Parathyroid adenoma (tissue), 2 donors: ENCODE measurements at regions not wholly inside any gene's neighbourhood (a gene's known extent, or its start where the extent isn't known, plus 50 kb on each side); places are given as distances from the start of the nearest gene placed in this dataset.

Source experiments
- H2AFZ ChIP-seq: fragments of 300-600 bp; sonication (generic); one replicate; pipeline ENCODE4 v1.7.0; 2017; ENCODE audit warnings: antibody characterized with exemption, mild to moderate bottlenecking
- H3K27ac ChIP-seq: fragments of 300-600 bp; sonication (generic); one replicate; pipeline ENCODE4 v1.7.0; 2017
- H3K27me3 ChIP-seq: fragments of 300-600 bp; sonication (generic); one replicate; pipeline ENCODE4 v1.7.0; 2017; ENCODE audit warnings: low read length; ENCODE audit not compliant: control insufficient read depth, insufficient read depth
- H3K36me3 ChIP-seq: fragments of 300-600 bp; sonication (generic); one replicate; pipeline ENCODE4 v1.7.0; 2017; ENCODE audit warnings: low read length; ENCODE audit not compliant: control insufficient read depth, insufficient read depth
- H3K4me1 ChIP-seq: fragments of 300-600 bp; sonication (generic); one replicate; pipeline ENCODE4 v1.7.0; 2017; ENCODE audit warnings: control low read depth
- H3K4me2 ChIP-seq: fragments of 300-600 bp; sonication (generic); one replicate; pipeline ENCODE4 v1.7.0; 2017; ENCODE audit warnings: low read length
- H3K4me3 ChIP-seq: fragments of 300-600 bp; sonication (generic); one replicate; pipeline ENCODE4 v1.7.0; 2017; ENCODE audit warnings: low read depth, low read length
- H3K79me2 ChIP-seq: fragments of 300-600 bp; sonication (generic); one replicate; pipeline ENCODE4 v1.7.0; 2017; ENCODE audit warnings: control low read depth
- H3K9ac ChIP-seq: fragments of 300-600 bp; sonication (generic); one replicate; pipeline ENCODE4 v1.7.0; 2017; ENCODE audit warnings: mild to moderate bottlenecking
- H3K9me3 ChIP-seq: fragments of 300-600 bp; sonication (generic); one replicate; pipeline ENCODE4 v1.7.0; 2017; ENCODE audit warnings: low read length; ENCODE audit not compliant: control insufficient read depth
- CTCF ChIP-seq: fragments of 300-600 bp; sonication (generic); IDR thresholded peaks from one replicate; pipeline ENCODE4 v1.7.0; 2017; ENCODE audit warnings: antibody characterized with exemption, mild to moderate bottlenecking
- donor health status: primary hyperparathyroidism.

GRCh38 chr15:77696871-77697270, 64.2 kb upstream of the LINGO1 start:
- no peak overlapping the region for H3K27ac ChIP-seq
- H2AFZ ChIP-seq: no peak overlapping the region
- no peak overlapping the region for H3K4me3 ChIP-seq
- no peak overlapping the region for H3K4me2 ChIP-seq
- TF ChIP-seq CTCF: no peak
- no peaks in the 10 kb centered on the region for H3K79me2 ChIP-seq
- no peak overlapping the region for H3K9ac ChIP-seq
- no peaks in the 10 kb centered on the region for H3K4me1 ChIP-seq
- H3K9me3 ChIP-seq: no peaks in the 10 kb centered on the region
- no peaks in the 10 kb centered on the region for H3K36me3 ChIP-seq
- no peaks in the 10 kb centered on the region for H3K27me3 ChIP-seq

DNA sequence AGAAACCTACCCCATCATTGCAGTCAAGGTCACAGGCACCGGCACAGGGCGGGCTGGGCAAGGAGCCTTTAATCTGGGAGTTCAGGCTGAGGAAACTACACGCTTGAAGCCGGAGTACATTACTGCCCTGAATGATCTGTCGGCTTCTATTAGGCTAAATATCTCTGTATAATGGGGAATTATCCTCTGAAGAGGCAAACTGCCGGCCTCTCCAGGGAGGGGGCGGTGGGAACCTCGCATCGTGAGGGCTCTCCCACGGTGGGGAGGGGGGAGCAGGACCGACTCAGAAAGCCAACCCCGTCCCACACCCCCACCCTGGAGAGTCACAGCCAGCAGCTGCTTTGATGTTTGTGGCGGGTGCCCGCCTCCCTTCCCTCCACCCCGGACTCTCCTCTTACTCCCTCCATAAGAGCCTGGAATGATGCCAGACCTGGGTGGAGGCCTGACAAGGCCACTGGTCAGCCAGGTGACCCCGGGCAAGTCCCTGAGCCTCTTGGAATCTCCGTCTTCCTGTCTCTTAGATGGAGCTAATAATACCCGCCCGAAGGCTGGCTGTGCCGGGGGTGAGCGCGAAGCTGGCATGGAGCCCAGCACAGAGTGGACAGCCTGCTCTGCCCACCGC, 63.4 kb upstream of the LINGO1 start:
- no peak overlapping the region for H2AFZ ChIP-seq
- no peak overlapping the region for H3K4me3 ChIP-seq

GRCh38 chr15:77695548-77695947, 62.8 kb upstream of the LINGO1 start:
- no peaks in the 10 kb centered on the region for H3K36me3 ChIP-seq
- no peak for TF ChIP-seq CTCF
- H3K27me3 ChIP-seq: no peaks in the 10 kb centered on the region
- no peak overlapping the region for H3K4me2 ChIP-seq
- H3K9me3 ChIP-seq: no peaks in the 10 kb centered on the region
- no peaks in the 10 kb centered on the region for H3K4me1 ChIP-seq
- H3K79me2 ChIP-seq: no peaks in the 10 kb centered on the region
- H3K4me3 ChIP-seq: no peak overlapping the region
- H2AFZ ChIP-seq: no peak overlapping the region
- no peak overlapping the region for H3K9ac ChIP-seq
- no peak overlapping the region for H3K27ac ChIP-seq

More for the DNA sequence above, 63.4 kb upstream of the LINGO1 start:
- H3K9ac ChIP-seq: no peak overlapping the region
- no peak overlapping the region for H3K27ac ChIP-seq
- H3K79me2 ChIP-seq: no peaks in the 10 kb centered on the region
- no peaks in the 10 kb centered on the region for H3K36me3 ChIP-seq
- H3K9me3 ChIP-seq: no peaks in the 10 kb centered on the region
- TF ChIP-seq CTCF: no peak
- H3K27me3 ChIP-seq: no peaks in the 10 kb centered on the region
- no peaks in the 10 kb centered on the region for H3K4me1 ChIP-seq
- no peak overlapping the region for H3K4me2 ChIP-seq

- no peaks in the 10 kb centered on the region for H3K9me3 ChIP-seq
- no peak overlapping the region for H3K27ac ChIP-seq
- H3K4me3 ChIP-seq: no peak overlapping the region
- no peak overlapping the region for H3K4me2 ChIP-seq
- TF ChIP-seq CTCF: no peak
- no peaks in the 10 kb centered on the region for H3K4me1 ChIP-seq
- H3K79me2 ChIP-seq: no peaks in the 10 kb centered on the region
- no peaks in the 10 kb centered on the region for H3K27me3 ChIP-seq
- H3K36me3 ChIP-seq: no peaks in the 10 kb centered on the region
- no peak overlapping the region for H2AFZ ChIP-seq
- H3K9ac ChIP-seq: no peak overlapping the region
Observed at GRCh38 chr15:77693576-77693975, 60.9 kb upstream of the LINGO1 start.

GRCh38 chr15:77692614-77693013, 59.9 kb upstream of the LINGO1 start:
- Histone ChIP-seq H3K9ac (no peak overlapping the region), H3K4me3 (no peak overlapping the region), H3K4me2 (no peak overlapping the region), H3K36me3 (no peaks in the 10 kb centered on the region), H3K27ac (no peak overlapping the region), H3K27me3 (no peaks in the 10 kb centered on the region), H2AFZ (no peak overlapping the region), H3K9me3 (no peaks in the 10 kb centered on the region), H3K4me1 (no peaks in the 10 kb centered on the region), H3K79me2 (no peaks in the 10 kb centered on the region)
- no peak for TF ChIP-seq CTCF
